ENCODE measurements at regions not wholly inside any gene's neighbourhood (a gene's known extent, or its start where the extent isn't known, plus 50 kb on each side); places are given as distances from the start of the nearest gene placed in this dataset.

DNA sequence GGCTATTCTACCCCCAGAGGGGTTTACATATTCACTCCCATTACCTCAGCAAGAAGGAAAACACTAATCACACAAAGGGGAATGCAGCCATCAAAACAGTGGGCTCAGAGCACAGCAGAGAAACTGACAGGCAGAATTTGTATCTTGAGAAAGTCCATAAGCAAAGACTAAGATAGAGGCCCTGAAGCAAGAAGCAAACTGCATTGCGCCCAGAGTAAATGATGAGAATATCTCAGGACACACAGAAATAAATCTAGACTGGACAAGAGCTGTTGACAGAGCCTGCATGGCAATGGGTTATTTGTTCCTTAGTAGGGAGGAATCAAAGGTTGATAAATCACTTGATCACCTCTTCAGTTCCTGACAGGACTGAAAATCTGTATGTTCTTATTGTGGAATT is 440.7 kb upstream of the CELF2 start:
- DNase-seq, result no peak

DNA sequence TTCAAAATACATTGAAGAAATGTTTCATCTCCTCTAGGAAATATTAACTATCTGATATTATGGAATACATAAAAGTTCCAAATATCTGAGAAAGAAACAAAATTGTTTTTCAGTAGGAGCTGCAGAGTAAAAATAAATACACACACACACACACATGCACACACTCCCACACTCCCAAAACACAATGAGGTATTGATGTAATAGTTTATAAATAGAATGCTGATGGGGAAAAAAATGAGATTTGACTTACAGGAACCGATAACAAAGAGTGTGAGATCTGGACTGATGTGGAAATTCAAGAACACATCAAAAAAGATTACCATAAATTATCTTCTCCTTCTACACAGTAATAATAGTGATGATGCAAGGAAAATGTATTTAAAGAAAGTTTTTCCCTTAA is 438.0 kb upstream of the CELF2 start:
- DNase-seq, result no peak

DNA sequence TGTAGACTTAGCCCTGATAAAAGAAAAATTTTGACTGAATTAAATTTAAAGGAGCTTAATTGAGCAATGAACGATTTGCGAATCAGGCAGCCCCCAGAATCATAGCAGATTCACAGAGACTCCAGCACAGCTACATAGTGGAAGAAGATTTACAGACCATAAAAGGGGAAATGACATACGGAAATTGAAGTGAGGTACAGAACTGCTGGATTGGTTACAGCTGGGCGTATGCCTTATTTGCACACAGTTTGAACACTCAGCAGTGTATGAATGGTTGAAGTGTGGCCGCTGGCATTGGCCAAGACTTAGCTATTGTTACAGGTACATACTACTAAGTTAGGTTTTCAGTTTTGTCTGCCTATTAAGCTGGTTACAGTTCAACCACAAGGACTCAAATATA is 433.5 kb upstream of the CELF2 start:
- no peak for DNase-seq

DNA sequence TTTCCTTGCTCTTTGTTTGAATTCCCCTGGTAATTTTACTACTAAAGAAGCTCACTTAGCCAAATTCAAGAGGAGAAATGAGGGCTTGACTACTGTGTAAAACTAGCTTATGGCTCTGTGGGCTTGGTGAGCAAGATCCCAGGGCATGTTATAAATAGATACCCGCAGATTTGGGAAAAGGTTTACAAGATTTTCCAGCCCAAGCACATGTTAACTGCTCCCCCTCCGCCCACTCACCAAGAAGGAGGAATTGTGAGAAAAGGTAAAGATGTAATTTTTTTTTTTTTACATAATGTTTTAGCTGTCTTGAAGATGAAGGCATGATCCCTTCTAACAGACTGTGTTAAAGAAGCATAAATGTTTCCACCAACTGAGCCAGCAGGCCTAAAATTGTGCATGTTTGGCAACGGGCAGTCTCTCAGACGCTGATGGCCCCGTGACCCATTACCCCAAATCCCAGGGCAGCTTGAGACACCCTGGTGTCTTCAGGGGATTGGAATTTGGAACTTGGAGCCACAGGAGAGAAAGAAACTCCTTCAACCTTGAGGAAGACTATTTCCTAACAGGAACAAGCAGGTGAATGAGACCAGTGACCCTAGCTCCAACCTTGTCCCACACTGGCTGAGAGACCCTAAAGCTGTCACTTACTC is 429.8 kb upstream of the CELF2 start:
- DNase-seq, result no peak

DNA sequence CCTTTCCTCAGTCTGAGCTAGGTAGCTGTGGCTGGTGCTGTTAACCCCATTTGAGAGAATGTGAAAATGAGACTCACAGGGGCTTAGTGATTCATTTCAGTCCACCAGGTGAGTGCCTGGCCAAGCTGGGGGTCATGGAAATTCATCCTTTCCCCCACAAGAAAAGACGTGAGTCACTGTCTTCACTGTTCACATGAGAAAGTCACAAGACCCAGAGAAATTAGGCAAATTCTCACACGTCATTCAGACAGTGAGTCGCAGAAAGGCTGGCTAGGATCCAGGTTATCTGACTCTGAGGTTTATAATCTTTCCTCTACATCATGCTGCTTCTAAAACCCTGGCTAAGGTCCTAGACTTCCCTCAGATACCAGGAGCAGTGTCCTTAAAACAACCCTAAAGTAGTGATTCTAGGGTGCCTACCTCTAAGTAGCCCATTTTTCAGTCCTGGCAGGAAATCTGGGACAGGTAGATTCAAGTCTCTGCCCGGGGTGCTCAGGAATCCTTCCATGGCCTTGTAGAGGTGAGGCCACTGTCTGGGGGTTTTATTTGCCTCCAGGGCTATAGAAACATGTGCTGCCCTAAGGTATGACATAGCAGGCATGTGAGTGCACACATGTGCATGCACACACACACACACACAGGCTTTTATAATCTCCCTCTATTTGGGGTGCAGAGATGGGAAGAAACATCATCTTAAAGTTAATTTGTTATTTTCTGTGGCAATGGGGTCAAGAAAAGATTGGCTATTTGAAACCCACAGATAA is 427.9 kb upstream of the CELF2 start:
- no peak for DNase-seq

DNA sequence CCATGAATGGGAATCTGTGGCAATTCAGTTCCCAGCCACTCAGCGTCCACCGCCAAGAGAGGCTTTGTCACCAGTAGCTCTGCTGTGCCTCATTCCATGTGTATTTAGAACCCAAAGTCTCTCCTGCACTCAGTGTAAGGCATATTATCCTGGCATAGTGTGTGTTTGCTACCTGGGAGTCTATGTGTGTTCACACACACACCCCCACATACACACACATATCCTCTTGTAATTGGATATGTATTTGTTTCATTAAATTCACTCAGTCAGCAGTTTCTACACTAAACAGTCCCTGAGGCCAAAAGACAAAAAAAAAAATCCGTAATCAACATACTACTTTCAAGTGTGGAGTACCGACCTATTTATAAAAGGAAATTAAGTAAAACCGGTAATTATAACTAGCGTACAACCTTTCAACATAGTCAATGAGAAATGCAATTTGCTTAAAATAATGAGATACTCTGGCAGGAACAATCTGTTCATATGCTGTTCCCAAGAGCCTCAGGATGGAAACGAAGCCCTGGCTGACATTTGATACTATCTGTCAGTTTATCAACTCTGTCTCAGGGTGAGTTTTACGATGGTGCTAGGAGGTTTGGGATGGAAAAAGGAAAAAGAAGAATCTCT is 425.8 kb upstream of the CELF2 start:
- peak in 1 of 14 donors; percentile 0 for DNase-seq

DNA sequence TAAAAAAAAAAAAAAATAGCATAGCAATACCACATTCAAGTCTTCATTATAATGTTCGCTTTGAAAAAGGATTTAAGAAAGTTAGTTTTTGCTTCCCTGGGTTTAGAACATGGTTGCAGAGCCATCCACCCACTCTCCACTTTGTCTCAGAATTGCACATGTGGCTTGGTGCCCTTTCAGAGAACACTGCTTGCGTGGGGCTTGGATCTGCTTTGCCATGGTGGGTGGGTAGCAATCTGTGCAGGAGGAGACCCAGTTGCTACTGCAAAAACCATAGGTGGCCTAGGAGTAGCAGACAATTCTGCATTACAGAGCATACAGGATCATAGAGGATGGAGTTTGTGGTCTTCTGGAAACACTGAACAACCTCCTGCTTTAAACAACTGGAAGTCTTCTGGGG is 421.4 kb upstream of the CELF2 start:
- no peak for DNase-seq

DNA sequence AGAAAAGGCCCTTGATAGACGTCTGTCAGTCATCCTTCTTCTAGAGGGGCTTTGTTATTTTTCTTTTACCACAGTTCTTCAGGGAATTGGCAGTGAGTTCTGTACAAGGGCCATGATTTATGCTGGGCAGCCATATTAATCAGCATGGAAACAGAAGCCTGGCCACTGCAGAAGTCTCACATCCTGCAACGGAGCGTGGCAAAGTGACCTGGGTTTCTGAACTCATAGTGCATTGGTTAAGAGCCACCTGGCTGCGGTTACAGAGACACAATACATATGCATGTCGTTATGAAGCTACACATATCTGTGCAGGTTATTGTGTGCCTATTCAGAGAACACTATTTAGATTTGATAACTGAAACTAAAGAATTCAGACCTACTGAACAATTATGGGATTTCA is 419.4 kb upstream of the CELF2 start:
- DNase-seq, result no peak

DNA sequence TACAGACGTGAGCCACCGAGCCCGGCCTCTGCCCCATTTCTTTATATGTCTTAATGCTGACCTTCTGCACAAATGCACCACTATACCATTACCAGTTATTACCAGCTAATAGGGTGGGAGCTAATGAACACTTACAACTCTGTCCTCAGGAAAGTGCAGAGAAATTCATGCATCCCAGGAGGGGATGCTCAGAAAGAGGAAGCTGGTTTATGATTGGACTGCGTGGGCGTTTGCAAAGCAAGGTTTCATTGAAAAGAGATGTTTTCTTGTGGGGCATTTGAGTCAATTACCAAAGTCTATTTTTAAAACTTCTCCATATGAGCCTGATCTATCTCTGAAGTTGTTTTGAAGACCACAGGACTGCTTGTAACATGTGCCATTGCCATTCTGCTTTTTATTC is 417.7 kb upstream of the CELF2 start:
- no peak for DNase-seq

DNA sequence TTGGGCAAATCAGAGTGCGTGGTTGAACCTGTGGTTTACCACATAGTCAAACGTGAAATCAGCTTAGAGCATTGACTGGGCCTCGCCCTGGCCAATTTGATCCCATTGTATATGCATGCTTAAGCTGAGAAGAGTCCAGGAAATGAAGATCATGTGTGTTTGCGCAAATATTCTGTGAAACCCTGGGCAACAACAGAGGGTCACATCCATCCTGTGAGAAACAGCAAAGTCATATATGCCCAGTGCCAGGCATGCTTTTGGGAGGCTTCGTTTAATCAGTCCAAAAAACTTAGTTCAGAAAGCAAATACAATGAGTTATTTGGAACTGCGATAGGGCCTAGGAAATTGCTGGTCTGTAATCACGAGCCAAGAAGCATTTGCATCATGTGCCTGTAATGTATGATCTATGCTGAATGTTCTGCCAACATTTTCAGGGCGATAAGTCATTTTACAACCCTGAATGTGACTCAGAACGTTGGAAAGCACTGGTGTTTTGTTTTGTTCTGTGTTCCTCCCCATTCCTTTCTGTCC is 412.1 kb upstream of the CELF2 start:
- no peak for DNase-seq

DNA sequence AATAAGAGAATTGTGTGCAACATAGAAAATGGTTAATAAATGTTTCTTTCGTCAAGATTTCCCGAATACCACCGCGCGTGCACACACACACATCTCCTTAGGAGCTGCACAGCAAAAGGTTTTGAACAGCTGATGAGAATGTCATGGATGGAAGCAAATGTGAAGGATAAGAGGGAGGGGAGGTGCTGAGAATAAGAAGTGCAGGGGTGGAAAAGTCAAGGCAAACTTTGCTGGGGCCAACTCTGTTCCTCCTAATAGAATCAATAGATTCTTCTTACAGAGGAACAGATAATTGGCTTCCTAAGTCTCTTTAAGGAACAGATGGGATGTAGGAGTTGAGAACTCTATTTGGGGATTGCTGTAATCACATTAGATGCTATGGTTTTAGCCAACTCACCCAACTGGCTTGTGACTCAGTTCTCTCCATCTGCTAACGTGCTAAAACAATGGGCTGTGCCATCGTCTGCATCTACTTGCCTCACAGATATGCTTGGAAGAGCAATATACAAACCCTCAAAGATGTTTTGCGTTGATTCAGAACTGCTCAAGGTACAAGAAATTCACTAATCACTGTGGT is 408.2 kb upstream of the CELF2 start:
- no peak for DNase-seq

DNA sequence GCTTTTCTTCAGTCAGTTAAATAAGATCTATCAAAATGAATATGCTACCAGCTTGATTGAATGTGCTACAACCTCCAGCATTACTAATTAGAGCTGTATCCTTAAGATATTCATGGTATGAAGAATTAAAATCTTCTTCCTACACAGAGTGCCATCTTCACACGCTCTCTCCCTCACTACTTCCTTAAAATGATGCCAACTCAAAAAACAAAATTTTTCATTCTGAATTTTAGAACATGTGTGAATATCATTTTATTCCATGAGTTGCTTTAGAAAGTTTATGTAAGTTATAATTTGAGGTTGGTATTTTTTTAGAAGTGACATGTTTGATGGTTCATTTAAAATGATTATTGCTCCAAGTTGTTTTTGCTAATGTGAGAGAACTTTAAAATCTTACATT is 407.5 kb upstream of the CELF2 start:
- DNase-seq, result no peak

DNA sequence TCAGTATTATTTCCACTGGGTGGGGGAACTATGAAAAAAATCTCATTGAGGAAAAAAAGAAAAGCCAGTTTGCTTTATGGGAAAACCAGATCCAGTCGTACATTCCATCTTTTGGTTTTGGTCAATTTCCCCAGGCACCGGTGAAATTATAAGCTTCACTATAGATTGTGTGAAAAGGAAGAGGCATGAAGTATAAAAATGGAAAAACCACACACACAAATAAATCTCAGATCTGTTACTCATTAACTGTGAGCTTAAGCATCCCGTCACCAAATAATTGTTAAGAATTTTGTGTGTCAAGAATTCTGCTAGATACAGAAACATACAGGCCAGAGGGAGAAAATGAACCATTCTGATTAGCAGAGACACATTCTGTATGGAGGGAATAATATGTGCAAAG is 405.5 kb upstream of the CELF2 start:
- DNase-seq, result no peak

DNA sequence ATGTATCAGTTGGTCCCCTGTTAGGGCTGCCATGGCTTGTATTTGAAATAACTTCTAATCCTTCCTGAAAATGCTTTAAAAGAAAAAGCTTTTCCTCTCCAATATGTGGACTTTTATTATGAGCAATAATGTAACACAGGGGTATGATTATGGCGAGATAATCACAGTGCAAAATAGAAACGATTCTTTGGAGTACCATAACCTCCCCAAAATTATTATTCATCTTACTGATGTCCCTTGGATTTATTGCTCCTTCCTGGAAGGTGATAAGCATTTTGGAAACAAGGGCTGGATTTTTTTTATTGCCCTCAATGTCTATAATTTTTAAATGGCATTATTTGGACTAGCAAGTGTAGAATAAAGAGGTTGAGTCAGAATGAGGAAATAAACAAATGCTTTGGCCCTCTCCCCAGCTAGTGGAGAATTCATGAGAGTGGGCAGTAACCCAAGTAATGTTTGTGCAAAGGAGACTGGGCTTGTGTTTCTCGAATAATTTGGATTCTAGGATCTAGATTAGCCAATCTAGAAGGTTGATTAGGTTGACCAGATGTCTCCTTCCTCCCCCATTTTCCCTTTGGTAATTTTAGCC is 403.9 kb upstream of the CELF2 start:
- DNase-seq, result no peak

DNA sequence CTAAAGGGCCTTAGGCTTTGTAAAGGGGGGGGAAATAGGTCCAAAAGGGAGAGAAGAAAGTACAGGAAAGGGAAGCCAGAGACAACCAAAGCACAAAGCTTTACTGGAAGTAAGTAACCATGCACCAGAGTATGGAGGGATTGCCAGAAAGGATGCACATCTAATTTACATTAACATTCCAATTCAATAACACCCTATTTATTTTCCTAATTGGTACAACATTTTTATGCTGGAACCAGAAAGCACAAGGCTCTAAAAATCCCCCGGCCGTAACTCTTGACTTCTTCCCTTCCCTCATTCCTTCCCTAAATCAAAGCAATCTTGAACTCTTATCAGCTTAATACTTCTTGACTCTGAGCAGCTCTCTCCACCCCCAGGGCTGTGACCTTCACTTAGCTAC is 400.0 kb upstream of the CELF2 start:
- DNase-seq, result no peak

DNA sequence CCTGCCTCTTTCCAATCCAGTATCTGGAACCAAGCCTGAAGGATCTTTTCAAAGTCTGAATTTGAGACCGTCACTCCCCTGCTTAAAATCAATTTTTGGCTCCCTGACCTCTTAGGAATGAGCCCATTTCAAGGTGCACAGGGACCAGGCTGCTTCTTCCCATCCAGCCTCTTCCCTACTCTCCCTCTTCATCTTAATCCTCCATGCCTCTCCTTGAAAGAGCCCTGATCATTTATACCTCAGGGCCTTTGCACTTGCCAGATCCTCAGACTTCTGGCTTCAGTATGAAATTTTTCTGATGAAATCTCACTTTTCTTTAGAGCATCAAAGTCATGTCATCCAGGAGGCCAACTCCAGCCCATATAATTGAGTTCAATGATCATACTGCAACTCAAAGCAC is 399.5 kb upstream of the CELF2 start:
- DNase-seq, result no peak

DNA sequence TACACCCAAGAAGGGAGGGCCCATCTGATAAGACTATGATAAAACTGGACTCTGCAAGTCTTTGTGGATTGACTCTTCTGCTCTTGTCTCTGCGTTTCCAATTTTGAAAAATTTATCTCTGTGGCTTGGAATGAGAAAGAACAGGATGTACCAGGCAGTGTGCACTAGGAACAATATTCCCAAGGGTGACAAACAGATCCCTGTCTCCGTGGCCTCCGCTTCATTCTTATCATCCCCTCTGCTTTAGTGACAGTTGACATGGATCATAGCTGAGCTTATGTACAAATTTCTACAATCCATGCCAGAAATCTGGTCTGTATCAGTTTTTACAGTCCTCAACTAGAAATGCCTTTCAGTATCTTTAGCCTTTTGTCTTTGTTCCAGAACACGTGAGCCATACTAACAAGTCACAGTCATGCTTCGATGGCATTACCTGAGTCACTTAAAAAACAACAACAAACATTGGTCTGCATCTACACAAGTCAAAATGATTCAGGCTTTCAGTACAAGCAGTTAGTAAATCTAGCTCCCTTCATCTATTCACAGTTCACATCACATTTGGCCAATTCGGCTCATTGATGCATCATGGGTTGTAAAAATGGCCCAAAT is 393.6 kb upstream of the CELF2 start:
- DNase-seq, result no peak

DNA sequence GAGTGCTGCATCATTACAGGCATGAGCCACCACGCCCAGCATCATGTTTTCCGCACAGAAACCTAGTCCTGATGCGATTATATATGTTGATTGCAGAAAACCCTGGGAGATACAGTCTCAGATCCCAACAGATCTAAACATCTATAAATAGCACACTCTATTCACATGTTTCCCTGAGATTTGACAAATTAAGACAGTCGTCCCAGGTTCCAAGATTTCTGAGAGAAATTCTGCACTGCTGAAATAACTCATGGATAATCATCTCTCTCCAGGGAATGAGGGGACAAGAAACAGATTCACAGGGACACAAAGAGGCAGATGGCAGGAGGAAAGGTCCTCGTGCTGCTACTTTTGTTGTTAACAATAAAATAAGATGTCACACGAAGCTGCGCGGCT is 393.1 kb upstream of the CELF2 start:
- DNase-seq, result no peak

DNA sequence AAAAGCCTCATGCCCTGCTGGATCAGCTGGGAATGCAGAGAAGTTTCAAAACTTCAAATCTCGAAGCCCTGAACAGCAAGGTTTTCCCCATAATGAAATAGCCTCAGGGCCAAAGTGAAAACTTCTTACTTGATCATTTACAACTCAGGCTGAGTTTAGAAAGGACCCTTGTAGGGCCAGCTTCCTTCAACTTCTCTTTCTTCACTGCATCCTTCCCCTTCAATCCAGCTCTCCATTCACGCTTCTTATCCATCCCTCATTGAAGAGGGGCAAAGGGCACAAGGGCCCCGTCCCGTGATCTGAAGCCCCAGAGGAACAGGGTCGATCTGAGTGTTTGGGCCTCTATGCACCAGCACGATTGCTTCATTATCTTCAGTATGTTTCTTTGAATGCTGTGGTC is 392.2 kb upstream of the CELF2 start:
- DNase-seq, result no peak

DNA sequence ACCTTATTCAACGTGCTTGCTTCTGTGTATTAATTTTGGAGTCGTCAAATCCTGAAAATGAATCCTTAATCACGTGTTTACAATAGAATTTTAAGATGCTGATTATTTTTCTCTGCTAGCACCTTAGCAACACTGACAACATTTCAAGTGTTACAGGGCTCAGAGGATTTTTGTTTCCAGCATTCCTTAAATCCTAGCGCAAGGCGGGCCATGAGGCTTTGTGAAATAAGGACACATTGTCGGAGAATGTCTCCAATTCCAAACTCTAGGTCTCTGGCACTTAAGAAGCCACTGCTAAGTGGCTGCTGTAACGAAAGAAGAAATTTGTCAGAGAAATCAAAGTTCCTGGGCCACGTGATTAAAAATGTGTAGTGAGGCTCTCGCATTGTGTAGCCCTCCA is 390.9 kb upstream of the CELF2 start:
- DNase-seq, result no peak

DNA sequence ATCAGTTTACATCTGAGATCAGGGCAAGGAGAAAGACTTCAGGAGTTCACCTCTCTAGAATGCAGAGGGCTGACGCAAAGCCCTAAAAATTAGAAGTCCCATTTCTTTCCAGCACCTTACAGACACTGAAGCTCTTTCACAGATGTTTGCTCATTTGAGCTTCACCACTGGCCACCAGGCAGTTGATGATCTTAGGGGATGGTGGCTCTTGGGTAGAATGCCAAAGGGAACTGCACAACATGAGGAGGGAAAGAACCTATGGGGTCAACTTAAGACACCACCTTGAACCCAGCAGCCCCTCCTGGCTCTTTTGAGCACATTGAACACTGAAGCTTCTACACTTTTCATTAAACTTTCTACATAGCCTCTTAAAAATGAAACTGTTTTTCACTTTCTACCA is 390.3 kb upstream of the CELF2 start:
- no peak for DNase-seq

DNA sequence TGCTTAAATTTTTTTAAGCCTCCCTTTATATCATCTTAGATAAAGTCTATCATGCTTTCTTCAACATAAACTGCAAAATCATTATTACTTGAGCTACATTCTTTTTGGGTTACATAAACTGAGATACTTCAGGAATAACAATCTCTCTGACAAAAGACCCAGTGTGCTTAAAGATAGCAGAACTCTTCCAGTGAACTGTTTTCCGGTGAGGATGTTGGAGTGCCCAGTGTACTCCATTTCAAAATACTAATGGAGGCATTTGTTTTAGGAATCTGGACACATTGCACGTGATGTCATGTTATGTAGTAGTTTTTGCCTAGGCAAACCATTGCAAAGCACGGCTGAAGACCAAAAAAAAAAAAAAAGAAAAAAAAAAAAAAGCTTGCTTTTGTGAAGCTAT is 388.2 kb upstream of the CELF2 start:
- no peak for DNase-seq

DNA sequence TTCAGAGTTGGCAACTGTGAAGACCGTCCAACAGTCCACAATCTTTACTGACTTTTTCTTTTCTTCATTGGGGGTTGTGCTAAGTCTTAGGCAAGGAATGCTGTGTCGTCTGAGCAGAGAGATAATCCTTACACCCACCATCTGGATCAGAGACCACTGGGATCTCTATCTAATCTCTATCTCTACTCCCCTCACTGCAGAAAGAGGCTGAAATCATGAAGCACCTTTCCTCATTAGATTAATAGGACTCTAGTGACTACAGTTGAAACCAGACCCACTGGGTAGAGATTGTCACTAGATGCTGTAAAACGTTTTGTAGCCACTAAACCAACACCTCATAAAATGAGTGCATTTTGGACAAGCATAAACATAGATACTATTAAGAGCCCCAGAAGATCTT is 387.4 kb upstream of the CELF2 start:
- DNase-seq, result no peak
